GM21576 (cell line): ENCODE measurements at regions not wholly inside any gene's neighbourhood (a gene's known extent, or its start where the extent isn't known, plus 50 kb on each side); places are given as distances from the start of the nearest gene placed in this dataset.

Source experiments
- ATAC-seq: cut with Tn5 transposase; IDR thresholded peaks from one replicate; pipeline ENCODE4 v1.9.1; 2021; ENCODE audit warnings: mild to moderate bottlenecking, moderate library complexity; ENCODE audit not compliant: unreplicated experiment

DNA sequence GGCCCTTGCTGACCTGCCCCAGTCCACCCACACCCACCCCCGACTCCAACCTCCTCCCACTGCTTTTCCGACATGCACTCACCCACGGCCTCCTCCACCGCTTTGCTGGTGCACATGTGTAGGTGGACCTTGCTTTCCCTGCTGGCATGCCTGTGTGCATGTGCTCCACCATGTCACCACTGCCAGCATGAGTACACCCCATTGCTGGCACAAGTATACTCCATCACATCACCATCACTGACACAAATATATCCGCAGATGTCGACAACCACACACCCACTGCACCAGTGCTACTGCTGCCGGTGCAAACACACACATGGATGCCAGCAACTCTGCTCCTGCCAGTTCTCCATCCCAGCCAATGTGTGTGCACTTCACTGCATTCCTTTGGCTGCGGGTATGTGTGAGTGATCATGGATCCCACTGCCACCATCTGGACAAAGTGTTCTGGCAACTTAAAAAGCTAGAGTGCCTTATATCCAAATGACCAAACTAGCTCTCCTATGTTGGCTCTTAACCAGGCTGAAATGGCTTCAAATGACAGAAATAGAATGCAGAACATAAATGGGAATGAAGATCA, 1072.3 kb downstream of the RAPGEF2 start:
- no peak for ATAC-seq

DNA sequence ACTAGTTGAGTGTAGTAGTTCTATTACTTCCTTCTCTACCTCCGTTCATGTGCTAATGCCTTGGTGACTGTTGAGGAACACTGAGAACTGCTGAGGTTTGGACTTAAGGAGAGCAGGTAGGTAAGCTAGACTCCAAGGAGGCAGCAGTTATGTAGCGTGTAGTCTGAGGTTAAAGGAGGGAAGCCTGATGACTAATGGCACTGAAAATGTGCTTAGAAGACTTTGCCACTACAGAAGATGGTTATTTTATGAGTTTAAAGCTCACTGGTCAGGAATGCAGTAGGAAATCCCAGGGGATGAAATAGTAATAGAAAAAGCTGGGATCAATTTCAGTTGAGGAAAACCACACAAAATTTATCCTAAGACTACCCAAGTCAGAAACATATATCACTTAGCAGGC, 1077.3 kb downstream of the RAPGEF2 start:
- ATAC-seq = no peak

DNA sequence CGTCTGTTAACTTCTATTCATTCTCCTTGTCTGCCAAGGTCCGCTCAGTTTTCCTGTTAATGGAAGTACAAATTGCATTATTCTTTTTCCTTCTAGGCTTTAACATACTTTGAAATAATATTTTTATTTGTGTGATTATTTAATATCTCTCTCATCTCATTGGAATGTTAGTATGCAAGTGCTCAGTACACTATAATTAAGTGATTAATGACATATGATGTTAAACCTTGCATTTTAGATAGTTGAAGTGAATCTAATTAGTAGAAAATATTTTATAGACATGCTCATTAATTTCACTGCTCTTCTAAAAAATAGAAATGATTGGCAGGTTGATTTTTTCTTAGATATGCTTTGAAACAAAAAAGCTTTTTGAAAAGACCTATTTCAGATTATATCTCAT, 1079.8 kb downstream of the RAPGEF2 start:
- ATAC-seq = no peak

DNA sequence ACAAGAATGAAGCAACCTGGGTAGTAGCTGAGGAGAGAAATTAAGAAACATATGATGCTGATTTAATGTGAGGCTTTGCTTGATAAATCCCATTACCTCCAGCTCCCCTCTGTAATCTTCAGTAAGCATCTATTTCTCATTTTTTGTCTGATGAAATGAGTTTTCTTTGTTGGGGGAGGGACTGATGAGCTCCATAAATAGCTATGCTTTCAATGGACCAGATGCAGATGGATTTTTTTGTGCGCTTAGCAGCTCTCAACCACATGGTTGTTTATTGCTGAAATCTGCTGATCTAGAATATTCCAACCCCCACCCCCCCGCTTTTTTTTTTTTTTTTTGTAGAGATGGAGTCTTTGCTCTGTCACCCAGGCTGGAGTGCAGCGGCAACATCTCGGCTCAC, 1082.0 kb downstream of the RAPGEF2 start:
- ATAC-seq = no peak

DNA sequence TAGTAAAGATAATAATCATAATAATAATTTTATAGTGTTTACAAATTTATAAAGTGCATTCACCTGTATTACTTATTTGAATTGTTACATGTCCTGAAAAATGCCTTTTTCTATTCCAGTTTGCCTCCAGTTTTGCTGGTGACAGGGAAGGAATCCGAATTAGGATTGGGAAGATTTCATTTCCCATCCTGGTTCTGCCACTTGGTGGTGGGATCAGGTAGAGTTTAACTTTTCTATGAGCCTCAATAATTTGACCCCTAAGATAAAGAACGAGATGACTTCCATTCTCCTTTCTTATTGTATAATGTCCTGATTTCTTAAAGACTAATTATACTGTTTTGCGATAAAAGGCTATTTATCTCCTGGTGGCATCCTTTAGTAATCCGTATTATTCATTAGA, 1090.9 kb downstream of the RAPGEF2 start:
- ATAC-seq = no peak

DNA sequence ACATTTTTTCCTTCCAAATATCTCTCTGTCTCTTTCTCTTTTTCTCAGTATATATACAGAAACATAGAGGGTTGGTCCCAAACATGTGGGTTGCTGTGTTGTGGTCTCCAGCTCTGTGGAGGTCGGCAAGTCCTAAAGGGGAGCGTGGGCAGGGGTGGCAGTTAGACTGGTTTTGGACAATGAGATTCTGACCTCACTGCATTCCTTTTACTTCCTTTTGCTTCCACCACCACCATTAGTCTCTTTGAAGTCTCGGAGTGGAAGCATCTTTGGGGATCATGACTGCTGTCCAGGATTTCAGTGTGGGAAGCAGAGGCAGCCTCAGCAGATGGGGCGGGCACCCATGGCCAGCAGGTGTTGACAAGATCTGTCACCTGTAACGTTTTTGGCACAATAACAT, 1091.8 kb downstream of the RAPGEF2 start:
- ATAC-seq = no peak

DNA sequence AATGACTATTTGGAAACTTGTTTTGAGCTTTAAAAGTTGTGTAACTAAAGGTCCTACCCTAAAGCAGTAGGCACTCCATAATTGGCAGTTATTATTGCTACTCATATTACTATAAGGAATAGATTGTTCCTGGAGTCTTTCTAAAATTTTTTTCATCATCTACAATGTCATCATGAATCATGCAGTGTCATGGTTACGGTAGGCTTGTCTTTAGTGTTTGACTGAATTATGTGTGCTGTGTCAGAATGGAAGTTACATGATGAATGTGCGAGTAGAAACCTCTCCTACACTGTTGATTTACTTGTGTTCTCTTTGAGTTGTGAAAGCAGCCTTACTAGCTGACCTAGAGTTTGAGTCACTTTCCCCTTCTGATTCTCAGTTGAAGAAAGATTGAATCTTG, 1099.9 kb downstream of the RAPGEF2 start:
- no peak for ATAC-seq

DNA sequence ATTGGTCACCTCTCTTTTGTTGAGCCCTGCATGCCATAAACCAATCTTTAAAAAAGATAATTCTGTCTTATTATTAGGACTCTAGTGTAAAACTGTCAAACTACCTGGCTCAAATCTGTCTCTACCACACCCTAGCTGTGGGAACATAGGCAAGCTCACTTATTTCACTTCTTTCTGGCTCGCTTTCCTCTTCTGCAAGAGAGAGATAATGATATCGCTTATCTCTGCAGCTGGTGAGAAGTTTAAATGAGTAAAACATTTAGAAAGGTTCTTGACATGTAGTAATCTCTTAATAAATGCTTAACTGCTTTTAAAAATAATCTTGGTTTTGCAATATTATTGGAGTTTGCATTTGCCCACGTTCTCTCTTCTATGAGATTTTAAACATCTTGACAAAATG, 1109.2 kb downstream of the RAPGEF2 start:
- no peak for ATAC-seq

DNA sequence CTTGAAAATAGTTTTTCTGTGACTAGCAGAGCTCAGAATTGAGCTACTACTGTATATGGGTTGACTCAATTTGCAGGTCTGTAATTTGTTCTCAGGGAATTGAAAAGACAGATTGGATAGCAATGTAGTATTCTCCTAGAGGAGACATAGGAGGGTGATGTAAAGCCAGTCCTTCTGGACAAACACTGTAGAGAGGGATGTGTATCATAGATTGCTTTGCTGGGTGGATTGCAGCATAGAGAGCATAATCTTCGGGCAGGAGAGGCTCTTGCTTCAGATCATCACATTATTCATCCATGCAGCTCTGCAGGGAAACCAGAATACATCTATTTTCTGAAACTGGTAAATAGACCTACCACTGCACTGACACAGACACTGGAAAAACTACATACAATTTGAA, 1110.5 kb downstream of the RAPGEF2 start:
- ATAC-seq = no peak

DNA sequence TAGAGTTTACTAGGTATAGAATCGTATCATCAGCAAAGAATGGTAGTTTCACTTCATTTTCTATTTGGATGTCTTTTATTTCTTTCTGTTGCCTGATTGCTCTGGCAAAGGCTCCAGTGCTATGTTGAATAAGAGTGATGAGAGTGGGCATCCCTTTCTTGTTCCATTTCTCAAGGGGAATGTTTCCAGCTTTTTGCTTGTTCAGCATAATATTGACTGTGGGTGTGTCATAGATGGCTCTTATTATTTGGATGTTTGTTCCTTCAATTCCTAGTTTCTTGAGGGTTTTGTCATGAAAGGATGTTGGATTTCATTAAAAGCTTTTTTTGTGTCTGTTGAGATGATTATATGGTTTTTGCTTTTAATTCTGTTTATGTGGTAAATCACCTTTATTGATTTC, 1114.5 kb downstream of the RAPGEF2 start:
- ATAC-seq = no peak

DNA sequence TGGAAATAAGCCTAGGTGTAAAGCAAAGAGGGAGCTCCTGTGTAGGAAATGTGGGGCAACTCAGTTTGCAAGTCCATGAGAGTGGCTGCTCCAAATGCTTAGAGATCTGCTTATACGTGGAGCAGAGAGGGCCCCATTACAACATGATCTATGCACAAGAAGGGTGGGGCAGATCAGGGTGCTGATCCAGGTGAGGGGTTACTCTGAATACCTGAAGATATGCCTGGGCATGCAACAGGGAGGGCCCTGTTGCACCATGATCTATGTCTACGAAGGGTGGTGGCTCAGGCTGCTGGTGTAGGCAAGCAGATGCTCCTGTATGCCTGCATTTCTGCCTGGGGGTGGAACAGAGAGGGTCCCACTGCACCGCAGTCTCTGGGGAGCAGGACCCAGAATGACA, 1121.2 kb downstream of the RAPGEF2 start:
- ATAC-seq = no peak

DNA sequence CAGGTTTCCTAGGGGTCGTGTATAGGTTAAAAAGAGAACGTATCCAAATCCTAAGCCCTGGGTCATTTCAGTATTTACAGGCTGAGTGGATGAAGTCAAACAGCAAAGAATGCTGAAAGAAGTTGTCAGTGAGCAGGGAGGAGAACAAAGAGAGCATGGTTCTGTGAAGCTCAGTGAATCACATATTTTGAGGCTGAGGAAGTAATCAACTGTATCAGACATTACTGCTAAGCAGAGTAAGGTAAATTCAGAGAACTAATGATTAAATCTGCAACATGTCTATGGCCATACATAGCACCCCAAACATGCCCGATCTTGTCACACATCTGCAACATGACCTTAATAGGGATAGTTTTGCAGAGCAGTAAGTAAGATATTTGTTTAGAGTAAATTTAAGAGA, 1130.3 kb downstream of the RAPGEF2 start:
- no peak for ATAC-seq

DNA sequence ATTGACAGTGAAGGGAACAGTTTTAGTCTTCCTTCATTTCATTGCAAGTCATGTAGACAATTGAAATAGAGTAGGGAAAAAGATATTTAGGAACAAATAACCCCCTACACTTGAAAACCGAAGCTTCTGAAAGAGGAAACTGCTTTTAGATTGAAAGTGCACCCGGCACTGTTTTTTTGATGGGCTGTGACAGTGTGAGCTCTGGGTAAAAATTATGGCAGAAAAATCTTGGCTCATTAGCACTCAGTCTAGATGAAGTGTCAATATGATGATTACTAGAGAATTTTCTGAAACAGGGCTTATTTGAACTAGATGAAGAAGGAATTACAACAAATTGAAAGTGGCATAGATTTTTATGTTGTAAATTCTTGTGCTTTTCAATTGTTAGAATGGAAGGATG, 1132.4 kb downstream of the RAPGEF2 start:
- ATAC-seq = no peak

DNA sequence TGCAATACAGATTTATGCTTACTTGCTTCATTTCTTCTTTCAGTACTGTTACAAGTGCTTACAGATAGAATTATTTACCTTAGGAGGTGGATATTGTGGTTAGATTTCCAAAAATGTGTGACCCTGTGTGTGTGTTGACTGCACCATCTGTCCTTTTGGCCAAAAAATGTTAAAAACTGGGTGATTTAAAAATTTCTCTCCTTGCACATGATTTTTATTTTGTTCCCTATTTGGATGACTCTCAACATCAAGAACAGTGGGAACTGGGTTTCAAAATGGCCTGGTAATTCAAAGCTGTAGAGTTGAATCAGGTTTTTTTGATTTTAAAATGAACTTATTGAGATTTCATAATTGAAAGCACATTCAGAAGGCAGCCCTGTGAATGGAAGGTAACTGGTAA, 1132.9 kb downstream of the RAPGEF2 start:
- ATAC-seq = no peak

DNA sequence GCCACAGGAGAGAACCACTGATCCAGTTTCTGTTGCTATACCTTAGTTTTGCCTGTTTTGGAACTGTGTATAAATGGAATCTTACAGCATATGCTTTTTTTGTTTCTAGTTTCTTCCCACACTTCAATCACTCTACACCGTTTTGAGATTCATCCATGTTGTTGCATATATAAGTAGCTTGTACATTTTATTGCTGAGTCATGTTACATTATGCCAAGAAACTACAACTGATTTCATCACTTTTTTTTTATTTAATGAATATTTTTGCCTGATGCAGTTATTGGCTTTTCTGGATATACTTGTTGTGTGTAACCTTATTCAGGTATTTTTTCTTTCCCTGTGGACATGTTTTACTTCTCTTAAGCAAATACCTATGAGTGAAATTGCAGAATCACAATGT, 1135.9 kb downstream of the RAPGEF2 start:
- ATAC-seq = no peak

DNA sequence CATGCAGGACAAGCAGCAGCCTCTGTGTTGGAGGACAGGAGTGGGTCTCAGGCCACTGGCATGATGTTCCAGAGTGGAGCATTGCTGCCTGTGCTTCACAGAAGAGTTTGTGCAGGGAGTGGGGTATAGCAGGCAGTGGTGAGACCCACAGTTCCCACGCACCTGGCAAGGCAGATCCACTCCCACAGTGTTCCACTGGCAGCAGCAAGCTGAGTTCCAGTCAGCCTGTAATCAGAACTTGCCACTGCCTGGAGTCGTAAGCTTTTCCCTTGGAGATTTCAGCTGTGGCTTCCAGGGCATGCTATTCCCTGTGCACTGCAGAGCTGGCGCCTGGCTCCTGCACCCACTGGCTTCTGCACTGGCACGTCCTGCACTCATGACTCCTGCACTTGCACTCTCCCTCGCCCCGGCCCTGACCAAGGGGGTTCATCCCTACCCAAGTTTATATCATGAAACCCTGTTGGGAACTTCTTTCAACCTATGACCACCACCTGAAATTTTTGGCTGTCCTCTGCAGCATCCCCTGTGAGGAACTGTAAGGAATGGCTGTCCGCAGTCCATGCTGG, 1144.3 kb downstream of the RAPGEF2 start:
- no peak for ATAC-seq

DNA sequence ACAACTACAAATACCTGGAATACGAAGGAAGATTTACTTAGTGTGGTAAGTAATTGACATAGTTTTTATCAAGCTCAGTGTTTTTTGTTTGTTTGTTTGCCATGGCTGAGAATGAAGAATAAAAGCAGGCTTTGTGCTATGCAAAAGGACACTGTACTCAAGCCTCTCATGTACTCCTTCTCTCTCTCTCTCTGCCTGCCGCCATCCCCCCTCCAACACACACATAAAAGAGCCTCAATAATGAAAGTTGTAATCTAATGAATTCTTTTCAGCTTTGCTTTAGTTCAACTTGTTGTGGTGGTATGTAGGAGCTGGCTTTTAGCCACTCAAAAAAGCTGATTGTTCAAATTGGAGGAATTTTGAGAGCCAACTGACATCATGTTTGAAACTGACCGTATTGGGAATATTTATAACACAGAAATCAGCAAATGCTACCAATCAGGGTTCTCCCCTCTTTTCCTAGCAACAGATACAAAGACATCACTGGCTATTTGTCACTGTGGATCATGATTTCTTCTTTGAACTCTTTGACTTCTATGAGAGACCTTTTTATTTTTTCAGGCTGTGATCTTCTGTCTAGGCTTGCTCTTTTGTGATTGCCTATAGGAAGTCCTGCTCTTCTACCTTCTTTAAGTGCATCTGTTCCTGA, 1148.8 kb downstream of the RAPGEF2 start:
- ATAC-seq = no peak

DNA sequence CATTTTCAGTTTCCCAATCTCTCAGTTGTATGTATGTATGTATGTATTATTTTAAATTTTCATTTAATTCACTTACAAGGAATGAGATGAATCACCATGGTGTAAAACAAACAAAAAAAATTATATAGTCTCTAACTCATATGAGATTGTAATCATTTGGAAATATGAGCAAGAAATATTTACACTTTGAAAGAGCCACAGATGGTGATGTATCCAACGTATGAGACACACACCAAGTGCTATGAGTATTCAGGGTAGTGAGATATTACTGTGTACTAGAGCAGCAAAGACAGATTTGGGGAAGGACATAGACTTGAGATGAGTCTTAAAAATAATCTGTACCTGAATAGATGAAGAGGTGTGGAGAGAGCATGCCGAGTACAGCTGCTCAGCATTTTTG, 1154.4 kb downstream of the RAPGEF2 start:
- no peak for ATAC-seq

DNA sequence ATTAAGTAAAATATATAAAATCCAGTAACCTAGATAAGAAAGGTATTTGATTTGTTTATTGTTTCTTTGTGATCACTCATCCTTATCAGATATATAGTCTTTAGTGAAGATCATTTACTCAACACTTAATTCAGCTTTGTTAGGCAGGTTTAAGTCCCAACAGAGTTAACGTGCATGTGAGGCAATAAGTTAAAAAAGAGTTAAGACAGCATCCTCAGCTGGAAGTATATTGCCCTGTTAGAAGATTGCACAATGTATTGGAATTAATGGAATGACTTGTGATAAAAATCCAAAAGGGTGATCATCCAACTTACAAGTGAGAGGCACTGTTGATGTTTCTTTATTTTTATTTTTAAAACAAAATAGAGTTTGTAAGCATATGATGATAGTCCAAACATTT, 1162.1 kb downstream of the RAPGEF2 start:
- no peak for ATAC-seq

DNA sequence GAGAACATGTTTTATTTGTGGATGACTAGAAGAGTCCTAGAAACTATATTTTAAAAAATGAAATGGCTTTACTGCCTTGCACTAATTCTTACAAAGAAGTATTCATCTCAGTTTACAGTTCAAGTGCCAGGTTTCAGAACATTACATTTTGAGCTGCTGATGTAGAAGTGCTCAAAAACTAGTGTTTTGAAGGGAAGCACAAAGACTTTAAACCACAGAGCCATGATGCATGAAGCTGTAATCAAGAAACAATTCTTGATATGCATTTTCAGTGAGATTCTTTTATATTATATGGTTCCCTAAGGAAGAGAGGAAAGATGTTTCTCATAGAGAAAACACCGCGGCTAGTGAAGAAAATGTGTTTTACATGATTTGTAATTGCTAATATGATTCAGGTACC, 1163.0 kb downstream of the RAPGEF2 start:
- no peak for ATAC-seq

DNA sequence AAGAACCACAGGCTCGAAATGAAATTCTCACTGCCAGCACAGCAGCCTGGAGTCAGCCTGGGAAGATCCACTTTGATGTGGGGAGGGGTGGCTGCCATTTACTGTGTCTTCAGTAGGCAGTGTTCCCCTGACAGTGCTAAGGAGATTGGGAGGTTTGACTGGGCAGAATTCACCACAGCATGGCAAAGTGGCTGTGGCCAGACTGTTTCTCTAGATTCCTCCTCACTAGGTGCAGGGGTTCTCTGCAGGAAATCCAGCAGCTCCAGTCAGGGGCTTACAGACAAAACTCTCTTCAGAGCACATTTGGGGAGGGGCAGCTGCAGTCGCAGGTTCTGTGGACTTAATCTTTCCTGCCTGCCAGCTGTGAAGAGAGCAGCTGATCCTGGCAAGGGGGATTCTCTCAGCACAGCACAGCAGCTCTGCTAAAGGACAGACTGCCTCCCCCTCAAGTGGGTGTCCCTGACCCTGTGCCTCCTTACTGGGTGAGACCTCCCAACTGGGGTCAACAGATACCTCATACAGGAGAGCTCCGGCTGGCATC, 1174.0 kb downstream of the RAPGEF2 start:
- no peak for ATAC-seq

DNA sequence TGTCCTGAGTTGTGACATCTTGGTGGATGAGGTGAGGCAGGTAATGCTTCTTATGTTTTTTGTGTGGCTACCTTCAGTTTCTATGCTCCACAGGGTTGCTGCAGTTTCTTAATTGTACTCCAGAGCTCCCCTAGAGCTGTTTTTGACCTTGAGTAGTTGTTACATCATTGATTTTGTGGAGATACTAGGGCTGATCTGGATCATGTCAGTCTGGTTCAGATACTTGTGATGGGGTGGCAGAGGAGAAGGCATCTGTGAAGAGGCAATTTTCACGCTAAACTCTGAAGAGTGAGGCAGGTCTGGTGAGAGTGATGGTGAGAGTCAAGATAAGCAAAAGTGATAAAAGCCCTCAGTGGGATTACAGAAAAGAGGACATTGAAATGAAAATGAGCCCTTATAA, 1180.2 kb downstream of the RAPGEF2 start:
- no peak for ATAC-seq

DNA sequence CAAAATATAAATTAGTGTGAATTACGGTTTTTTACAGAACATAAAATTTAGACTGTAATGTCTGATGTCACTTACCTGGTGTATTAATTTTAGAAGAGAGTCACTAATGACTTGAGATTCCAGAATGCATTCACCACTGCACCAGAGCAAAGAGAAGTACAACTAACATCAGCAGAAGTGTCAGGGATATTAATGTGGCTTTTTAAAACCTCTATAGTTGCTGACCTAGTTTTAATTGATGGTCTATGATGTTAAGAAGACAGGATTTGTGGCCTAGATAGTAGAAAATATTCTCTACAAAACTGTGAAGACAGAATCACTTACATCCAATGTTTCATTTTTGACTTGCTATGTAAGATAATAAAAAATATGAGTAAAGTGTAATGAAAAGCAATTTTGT, 1181.6 kb downstream of the RAPGEF2 start:
- no peak for ATAC-seq
